Skin epidermis (tissue), 12 donors: ENCODE measurements at regions not wholly inside any gene's neighbourhood (a gene's known extent, or its start where the extent isn't known, plus 50 kb on each side); places are given as distances from the start of the nearest gene placed in this dataset.

Experiments
- H3K27ac ChIP-seq, 21 experiments: fragments of 200-600 bp; sonication (generic) in 11 of 21; one replicate each; pipeline ENCODE4 v1.5.0; 2020; ENCODE audit warnings: mild to moderate bottlenecking in 3 of 21, inconsistent platforms in 2 of 21, moderate library complexity in 2 of 21
- H3K4me3 ChIP-seq, 7 experiments: fragments of 200-600 bp; sonication (generic) in 2 of 7; one replicate each; pipeline ENCODE4 v1.5.0; 2020; ENCODE audit warnings: inconsistent platforms in 2 of 7, mild to moderate bottlenecking in 2 of 7, moderate library complexity in 1 of 7

DNA sequence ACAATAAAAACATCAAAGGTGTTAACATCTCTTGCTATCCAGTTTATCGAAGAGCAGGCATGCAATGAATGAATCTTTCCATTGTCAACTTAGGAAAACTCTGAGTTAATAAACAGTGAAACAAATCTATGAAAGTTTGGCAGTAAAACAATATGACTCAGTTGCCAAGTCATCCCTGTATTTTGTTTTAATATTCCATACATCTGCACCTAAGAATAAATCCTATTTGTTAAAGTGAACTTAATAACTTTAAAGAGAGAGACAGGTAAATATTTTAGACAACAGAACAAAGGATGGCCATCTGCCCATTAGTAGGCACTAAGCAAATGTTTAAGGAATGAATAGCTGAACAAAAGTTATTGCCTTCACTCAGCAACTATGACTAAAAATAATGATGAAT is 700.5 kb upstream of the CELF2 start:
- Histone ChIP-seq H3K4me3 (no peak overlapping the region), H3K27ac (no peak overlapping the region)

- Histone ChIP-seq H3K4me3 (no peak overlapping the region), H3K27ac (no peak overlapping the region)
Observed at GRCh38 chr10:10318856-10319255, 698.8 kb upstream of the CELF2 start.

- Histone ChIP-seq H3K27ac (no peak overlapping the region), H3K4me3 (no peak overlapping the region)
Observed at GRCh38 chr10:10320956-10321355, 696.7 kb upstream of the CELF2 start.

GRCh38 chr10:10326116-10326515 is 691.6 kb upstream of the CELF2 start:
- no peak overlapping the region for H3K4me3 ChIP-seq
- H3K27ac ChIP-seq, result no peak overlapping the region

DNA sequence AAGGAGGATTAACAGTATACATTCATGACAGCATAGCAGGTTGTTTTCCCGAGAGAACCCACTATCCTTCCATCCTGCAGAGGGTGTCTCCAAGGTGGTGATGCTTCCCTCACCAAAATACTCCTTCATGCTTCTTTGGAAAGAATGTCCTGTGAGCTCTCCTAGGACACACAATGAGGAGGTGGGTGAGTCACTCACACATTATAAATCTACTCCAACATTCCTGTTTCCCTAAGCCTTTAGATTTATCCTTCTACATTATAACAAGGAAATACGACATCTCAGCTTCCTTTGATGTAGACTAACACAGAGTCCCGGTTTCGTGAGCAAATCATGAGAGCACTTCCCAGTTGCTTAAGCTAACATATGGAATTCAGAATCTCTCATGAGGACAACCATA is 689.7 kb upstream of the CELF2 start:
- H3K4me3 ChIP-seq, result no peak overlapping the region
- H3K27ac ChIP-seq, result no peak overlapping the region

- H3K27ac ChIP-seq, result no peak overlapping the region
- H3K4me3 ChIP-seq, result no peak overlapping the region
Observed at GRCh38 chr10:10330418-10330817, 687.3 kb upstream of the CELF2 start.

GRCh38 chr10:10332786-10333185 is 684.9 kb upstream of the CELF2 start:
- no peak overlapping the region for H3K27ac ChIP-seq
- H3K4me3 ChIP-seq, result no peak overlapping the region

GRCh38 chr10:10333622-10334021 is 684.0 kb upstream of the CELF2 start:
- Histone ChIP-seq H3K27ac (no peak overlapping the region), H3K4me3 (no peak overlapping the region)

DNA sequence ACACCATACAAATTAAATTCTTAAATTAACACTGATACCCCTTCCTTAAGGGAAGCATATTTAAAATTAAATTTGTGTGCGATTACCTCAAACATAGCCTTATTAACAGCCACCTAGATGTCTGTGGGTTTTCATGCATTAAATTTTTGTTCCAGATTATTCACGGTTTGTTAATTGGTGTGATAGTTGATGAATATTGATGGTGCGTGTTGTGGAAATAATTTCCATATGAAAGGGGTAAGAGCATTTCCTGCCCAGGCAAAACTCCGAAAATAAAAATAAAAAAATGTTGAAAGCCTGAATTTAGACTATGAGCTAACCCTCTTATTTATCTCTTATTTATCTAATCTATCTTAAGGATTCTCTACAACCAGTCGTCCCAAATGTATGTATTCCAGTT is 679.3 kb upstream of the CELF2 start:
- no peak overlapping the region for H3K27ac ChIP-seq
- H3K4me3 ChIP-seq, result no peak overlapping the region

- Histone ChIP-seq H3K4me3 (no peak overlapping the region), H3K27ac (no peak overlapping the region)
Observed at GRCh38 chr10:10346390-10347150, 671.1 kb upstream of the CELF2 start.

DNA sequence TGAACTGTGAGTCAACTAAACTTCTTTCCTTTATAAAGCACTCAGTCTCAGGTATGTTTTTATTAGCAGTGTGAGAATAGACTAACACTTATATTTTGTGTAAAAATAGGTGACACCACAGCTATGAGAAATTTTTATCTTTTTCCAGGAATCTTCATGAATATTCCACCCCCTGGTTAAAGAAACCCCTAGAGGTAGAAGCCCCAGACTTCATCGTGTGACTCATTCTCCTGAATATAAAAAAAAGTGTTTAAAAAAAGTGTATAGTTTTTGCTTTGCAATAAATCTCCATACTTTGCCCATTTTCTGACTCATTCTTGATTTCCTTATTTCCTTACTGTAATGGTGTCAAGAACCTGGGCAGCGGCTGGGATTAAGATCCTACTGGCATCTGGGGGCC is 667.6 kb upstream of the CELF2 start:
- H3K27ac ChIP-seq, result no peak overlapping the region

DNA sequence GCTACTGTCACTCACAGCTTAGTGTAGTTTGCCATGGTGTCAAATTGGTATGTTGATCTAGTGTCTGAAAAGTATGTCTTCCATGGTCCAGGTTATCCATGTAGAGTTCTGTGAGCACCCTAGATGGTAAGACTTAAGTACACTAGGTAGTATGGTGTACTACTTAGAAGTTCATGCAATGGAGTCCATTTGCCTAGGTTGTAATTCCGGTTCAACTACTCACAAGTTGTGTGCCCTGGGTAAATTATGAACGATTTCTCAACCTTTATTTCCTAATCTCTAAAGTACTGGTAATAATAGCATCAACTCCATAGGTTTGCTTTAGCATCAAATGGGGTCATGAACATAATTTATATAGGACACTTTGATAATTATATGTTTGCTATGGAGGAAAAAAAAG is 666.2 kb upstream of the CELF2 start:
- Histone ChIP-seq H3K27ac (no peak overlapping the region), H3K4me3 (no peak overlapping the region)

More for the DNA sequence above, 667.6 kb upstream of the CELF2 start:
- no peak overlapping the region for H3K4me3 ChIP-seq

DNA sequence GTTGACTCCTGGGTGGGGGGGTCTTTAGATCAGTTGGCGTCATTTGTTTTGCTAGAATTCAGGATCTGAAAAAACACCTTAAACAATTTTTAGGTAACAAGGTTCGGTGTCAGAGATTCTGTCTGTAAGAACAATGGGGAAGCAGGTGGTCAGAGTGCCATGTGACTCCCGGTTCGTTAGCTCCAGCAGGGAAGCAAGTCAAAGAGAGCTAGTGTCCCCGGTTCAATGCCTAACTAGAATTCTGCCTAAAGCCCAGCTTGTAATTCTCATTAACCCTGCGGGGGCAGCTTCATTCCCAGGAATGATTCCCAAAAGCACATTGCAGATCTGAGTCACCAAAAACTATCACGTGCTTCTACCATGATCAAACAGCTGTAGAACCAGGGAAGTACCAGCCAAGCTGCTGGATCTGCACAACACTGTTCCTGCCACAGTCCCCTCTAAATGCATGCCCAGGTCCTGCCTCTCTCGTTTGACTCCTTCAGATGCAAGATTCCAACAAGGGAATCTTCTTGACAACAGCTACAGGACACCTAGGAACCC is 664.3 kb upstream of the CELF2 start:
- H3K4me3 ChIP-seq, result no peak overlapping the region
- no peak overlapping the region for H3K27ac ChIP-seq

- no peak overlapping the region for H3K27ac ChIP-seq
- no peak overlapping the region for H3K4me3 ChIP-seq
Observed at GRCh38 chr10:10359263-10359662, 658.4 kb upstream of the CELF2 start.

DNA sequence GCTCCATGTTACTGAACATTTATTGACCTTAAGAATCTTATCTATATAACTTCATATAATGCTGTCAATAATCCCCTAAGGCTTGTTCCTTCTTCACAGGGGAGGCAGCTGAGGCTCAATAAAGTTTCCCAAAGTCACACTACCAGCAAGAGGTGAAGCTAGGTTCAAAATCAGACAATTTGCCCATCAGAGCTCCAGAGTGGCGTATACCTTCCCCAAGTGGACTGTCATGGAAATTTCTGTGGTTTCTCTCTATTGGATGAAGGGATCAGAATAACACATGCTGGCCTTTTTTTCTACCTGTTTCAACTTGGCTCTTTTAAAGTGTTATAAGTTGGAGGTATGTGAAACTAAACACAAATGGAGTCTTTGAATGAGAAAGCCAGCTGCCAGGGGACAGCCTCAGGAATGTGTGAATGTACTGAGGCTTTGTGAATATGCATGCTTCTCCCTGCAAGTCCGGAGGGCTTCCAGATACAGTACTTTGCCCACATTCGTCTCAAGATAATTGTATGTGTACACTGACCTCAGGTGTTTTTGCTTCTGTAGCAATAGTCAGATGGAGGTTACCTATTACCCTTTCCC is 656.3 kb upstream of the CELF2 start:
- H3K27ac ChIP-seq, result no peak overlapping the region
- H3K4me3 ChIP-seq, result no peak overlapping the region

GRCh38 chr10:10362800-10363199 is 654.9 kb upstream of the CELF2 start:
- Histone ChIP-seq H3K27ac (no peak overlapping the region), H3K4me3 (no peak overlapping the region)

DNA sequence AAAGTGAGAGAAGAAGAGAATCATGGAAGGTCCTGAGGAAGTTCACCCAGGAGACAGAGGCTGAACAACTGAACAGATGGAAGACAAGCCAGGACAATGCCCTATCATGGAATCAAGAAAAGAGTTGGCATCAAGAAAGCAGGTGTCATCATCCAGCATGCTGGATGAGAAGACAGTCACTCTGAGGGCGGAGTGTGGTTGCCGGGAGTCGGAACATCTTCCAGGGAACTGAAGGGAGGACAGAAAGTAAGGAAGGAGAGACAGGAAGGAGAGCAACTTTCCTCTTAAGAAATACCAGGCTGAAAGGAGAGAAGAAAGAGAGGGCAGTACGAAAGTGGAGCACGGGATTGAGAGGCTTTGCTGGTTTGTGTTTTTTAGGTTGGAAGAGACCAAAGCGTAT is 654.5 kb upstream of the CELF2 start:
- Histone ChIP-seq H3K27ac (no peak overlapping the region), H3K4me3 (no peak overlapping the region)

- Histone ChIP-seq H3K27ac (no peak overlapping the region), H3K4me3 (no peak overlapping the region)
Observed at GRCh38 chr10:10364902-10365301, 652.8 kb upstream of the CELF2 start.

DNA sequence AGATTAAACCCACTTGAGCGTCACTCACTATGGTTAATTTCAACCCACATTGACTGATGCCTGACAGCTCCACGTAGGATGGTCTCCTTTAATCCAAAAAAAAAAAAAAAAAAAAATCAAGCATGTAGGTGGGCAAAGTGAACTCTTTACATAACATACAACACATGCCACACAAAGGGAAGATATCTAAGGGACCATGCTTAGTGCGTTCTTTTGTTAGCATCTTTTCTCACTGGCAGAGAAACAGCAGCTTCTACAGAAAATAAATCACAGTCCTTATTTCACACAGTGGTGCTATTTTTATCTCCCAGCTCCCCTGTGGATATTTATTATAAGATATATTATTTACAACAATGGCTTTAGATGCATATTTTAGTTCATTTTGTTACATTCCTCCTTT is 652.0 kb upstream of the CELF2 start:
- no peak overlapping the region for H3K27ac ChIP-seq
- H3K4me3 ChIP-seq, result no peak overlapping the region

- Histone ChIP-seq H3K27ac (no peak overlapping the region), H3K4me3 (no peak overlapping the region)
Observed at GRCh38 chr10:10366836-10367235, 650.8 kb upstream of the CELF2 start.

GRCh38 chr10:10367264-10367663 is 650.4 kb upstream of the CELF2 start:
- no peak overlapping the region for H3K4me3 ChIP-seq
- H3K27ac ChIP-seq, result no peak overlapping the region
